Fibroblast of lung (primary cell): ENCODE measurements at regions not wholly inside any gene's neighbourhood (a gene's known extent, or its start where the extent isn't known, plus 50 kb on each side); places are given as distances from the start of the nearest gene placed in this dataset.

Experiments
- DNase-seq, 2 donors: peaks; one replicate each; pipeline versions ENCODE4 v3.0.0 to v3.0.0-alpha.2; 2010; ENCODE audit warnings: low read depth in 2 of 2
- H2AFZ ChIP-seq: 2 replicates; pipeline ENCODE4 v1.5.1; 2012; ENCODE audit warnings: low read length, control low read depth, inconsistent platforms
- H3K27ac ChIP-seq: 2 replicates; pipeline ENCODE4 v1.5.1; 2011; ENCODE audit warnings: low read length, control low read depth; ENCODE audit not compliant: insufficient read depth
- H3K27me3 ChIP-seq: 2 replicates; pipeline ENCODE4 v1.5.1; 2011; ENCODE audit warnings: mild to moderate bottlenecking, low read length; ENCODE audit not compliant: control insufficient read depth, insufficient read depth
- H3K36me3 ChIP-seq: 2 replicates; pipeline ENCODE4 v1.5.1; 2011; ENCODE audit warnings: low read length; ENCODE audit not compliant: control insufficient read depth, insufficient read depth
- H3K4me1 ChIP-seq: 2 replicates; pipeline ENCODE4 v1.5.1; 2011; ENCODE audit warnings: low read length; ENCODE audit not compliant: control insufficient read depth, insufficient read depth; ENCODE audit errors: extremely low read depth
- H3K4me2 ChIP-seq: 2 replicates; pipeline ENCODE4 v1.5.1; 2011; ENCODE audit warnings: low read length, control low read depth; ENCODE audit not compliant: insufficient read depth; ENCODE audit errors: extremely low read depth
- H3K4me3 ChIP-seq, 4 experiments: fragments of 200-600 bp in 1 of 4; sonication (generic) in 1 of 4; replicated peaks in 1 of 4; 2 replicates each; pipeline ENCODE4 v1.5.1; 2011 to 2016; ENCODE audit warnings: low read length in 4 of 4, low read depth in 3 of 4, mild to moderate bottlenecking in 3 of 4, control low read depth in 2 of 4, inconsistent platforms in 1 of 4, mixed read lengths in 1 of 4; ENCODE audit not compliant: insufficient read depth in 1 of 4; ENCODE audit errors: control extremely low read depth in 1 of 4
- H3K79me2 ChIP-seq: 2 replicates; pipeline ENCODE4 v1.5.1; 2012; ENCODE audit warnings: mild to moderate bottlenecking, low read length, inconsistent platforms; ENCODE audit not compliant: control insufficient read depth, insufficient read depth
- H3K9ac ChIP-seq: 2 replicates; pipeline ENCODE4 v1.5.1; 2011; ENCODE audit warnings: mild to moderate bottlenecking, low read length, control low read depth; ENCODE audit not compliant: insufficient read depth
- H3K9me3 ChIP-seq: 2 replicates; pipeline ENCODE4 v1.5.1; 2012; ENCODE audit warnings: low read depth, low read length; ENCODE audit not compliant: control insufficient read depth, insufficient read depth
- H4K20me1 ChIP-seq: 2 replicates; pipeline ENCODE4 v1.5.1; 2011; ENCODE audit warnings: low read length; ENCODE audit not compliant: control insufficient read depth, insufficient read depth; ENCODE audit errors: extremely low read depth
- EZH2 ChIP-seq: IDR thresholded peaks from 2 replicates; pipeline ENCODE4 v1.5.1; 2012; ENCODE audit warnings: low read length, control low read depth, mild to moderate bottlenecking; ENCODE audit errors: missing control alignments
- TF ChIP-seq, protein P1 (sequence below), 2 donors: IDR thresholded peaks in 1 of 2; conservative IDR thresholded peaks in 1 of 2; 1 replicate in 1 of 2; 2 replicates in 1 of 2; pipeline ENCODE4 v1.5.1; 2011 to 2012; ENCODE audit warnings: low read length in 2 of 2, control low read depth in 1 of 2, inconsistent platforms in 1 of 2, low read depth in 1 of 2, mild to moderate bottlenecking in 1 of 2

DNA sequence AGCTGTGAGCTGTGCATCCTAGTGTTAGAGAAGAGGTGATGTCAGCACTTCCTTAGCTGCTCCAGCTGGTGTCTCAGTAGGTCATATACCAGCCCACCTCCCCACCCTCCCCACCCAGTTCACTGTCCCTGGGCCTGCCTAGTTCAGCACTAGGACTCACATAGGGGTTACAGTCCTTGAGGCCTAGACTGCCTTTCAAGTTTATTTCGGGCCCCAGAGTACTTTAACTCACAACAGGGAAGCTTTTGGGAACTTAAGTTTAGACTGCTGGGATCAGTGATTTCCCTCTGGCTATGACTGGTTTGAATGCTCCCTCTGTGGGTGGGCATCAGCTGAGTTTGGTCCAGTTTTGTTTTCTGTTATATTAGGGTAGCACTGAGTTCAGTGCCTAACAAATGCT is 139.2 kb upstream of the MMS22L start:
- Histone ChIP-seq H3K4me1 (no peaks in the 10 kb centered on the region), H3K79me2 (no peaks in the 10 kb centered on the region), H3K9me3 (no peaks in the 10 kb centered on the region), H3K36me3 (no peaks in the 10 kb centered on the region), H2AFZ (no peak overlapping the region), H4K20me1 (no peaks in the 10 kb centered on the region), H3K9ac (no peak overlapping the region), H3K27me3 (no peaks in the 10 kb centered on the region), H3K4me3 (no peak overlapping the region), H3K27ac (no peak overlapping the region), H3K4me2 (no peak overlapping the region)
- no peak for DNase-seq
- no peak for TF ChIP-seq EZH2
- TF ChIP-seq, protein P1, sequence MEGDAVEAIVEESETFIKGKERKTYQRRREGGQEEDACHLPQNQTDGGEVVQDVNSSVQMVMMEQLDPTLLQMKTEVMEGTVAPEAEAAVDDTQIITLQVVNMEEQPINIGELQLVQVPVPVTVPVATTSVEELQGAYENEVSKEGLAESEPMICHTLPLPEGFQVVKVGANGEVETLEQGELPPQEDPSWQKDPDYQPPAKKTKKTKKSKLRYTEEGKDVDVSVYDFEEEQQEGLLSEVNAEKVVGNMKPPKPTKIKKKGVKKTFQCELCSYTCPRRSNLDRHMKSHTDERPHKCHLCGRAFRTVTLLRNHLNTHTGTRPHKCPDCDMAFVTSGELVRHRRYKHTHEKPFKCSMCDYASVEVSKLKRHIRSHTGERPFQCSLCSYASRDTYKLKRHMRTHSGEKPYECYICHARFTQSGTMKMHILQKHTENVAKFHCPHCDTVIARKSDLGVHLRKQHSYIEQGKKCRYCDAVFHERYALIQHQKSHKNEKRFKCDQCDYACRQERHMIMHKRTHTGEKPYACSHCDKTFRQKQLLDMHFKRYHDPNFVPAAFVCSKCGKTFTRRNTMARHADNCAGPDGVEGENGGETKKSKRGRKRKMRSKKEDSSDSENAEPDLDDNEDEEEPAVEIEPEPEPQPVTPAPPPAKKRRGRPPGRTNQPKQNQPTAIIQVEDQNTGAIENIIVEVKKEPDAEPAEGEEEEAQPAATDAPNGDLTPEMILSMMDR (conservative IDR thresholded peaks at IDR 0.05 in 1 of 2, IDR thresholded peaks at IDR 0.05 in 1 of 2; ENCODE audit: low read depth in 1 of 2, low read length in 2 of 2), result no peak

DNA sequence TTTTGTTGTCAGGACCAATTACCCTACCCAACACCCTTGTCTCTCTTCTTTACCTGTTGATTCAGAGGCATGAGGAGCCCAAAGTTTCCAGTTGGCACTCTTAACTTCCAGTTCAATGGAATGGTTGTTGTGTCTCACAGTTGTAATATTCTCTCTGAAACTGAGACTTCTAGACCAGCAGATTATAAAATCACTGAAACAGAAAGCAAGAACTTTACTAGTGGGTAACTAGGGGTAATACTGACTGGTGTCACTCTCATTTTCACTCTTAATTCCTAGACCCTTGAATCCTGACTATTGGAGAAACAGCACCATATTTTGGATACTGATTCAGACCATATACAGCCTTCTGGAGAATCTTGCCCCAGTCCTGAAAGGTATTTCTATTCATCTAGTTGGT is 140.2 kb upstream of the MMS22L start:
- H3K4me3 ChIP-seq, result no peak overlapping the region
- H3K4me2 ChIP-seq, result no peak overlapping the region
- no peak overlapping the region for H3K27ac ChIP-seq
- no peaks in the 10 kb centered on the region for H4K20me1 ChIP-seq
- no peaks in the 10 kb centered on the region for H3K9me3 ChIP-seq
- H2AFZ ChIP-seq, result no peak overlapping the region
- no peak for DNase-seq
- H3K27me3 ChIP-seq, result no peaks in the 10 kb centered on the region
- no peaks in the 10 kb centered on the region for H3K36me3 ChIP-seq
- no peak for TF ChIP-seq EZH2
- TF ChIP-seq, protein P1 (conservative IDR thresholded peaks at IDR 0.05 in 1 of 2, IDR thresholded peaks at IDR 0.05 in 1 of 2; ENCODE audit: low read depth in 1 of 2, low read length in 2 of 2), result no peak
- H3K4me1 ChIP-seq, result no peaks in the 10 kb centered on the region
- H3K9ac ChIP-seq, result no peak overlapping the region
- no peaks in the 10 kb centered on the region for H3K79me2 ChIP-seq

DNA sequence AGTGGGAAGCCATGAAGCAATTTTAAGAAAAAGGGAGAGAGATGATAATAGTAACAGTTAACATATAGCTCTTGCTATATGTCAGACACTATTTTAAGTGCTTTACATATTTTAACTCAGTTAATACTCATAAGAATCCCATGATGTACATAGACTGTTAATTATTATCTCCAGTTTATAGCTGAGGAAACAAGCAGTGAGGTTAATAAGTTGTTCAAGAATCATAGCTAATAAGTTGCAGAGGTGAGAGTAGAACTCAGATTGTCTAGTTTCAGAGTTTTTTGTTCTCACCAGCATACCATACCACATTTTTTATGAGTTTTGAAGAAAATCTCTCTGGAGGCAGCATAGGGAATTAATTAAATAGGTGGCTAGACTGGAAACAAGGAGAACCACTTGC is 144.6 kb upstream of the MMS22L start:
- Histone ChIP-seq H3K9ac (no peak overlapping the region), H3K4me2 (no peak overlapping the region), H3K79me2 (no peaks in the 10 kb centered on the region), H2AFZ (no peak overlapping the region), H3K4me3 (no peak overlapping the region), H3K27ac (no peak overlapping the region), H3K9me3 (no peaks in the 10 kb centered on the region), H4K20me1 (no peaks in the 10 kb centered on the region), H3K4me1 (no peaks in the 10 kb centered on the region), H3K27me3 (no peaks in the 10 kb centered on the region), H3K36me3 (no peaks in the 10 kb centered on the region)
- no peak for DNase-seq
- TF ChIP-seq, protein P1 (conservative IDR thresholded peaks at IDR 0.05 in 1 of 2, IDR thresholded peaks at IDR 0.05 in 1 of 2; ENCODE audit: low read depth in 1 of 2, low read length in 2 of 2), result no peak
- TF ChIP-seq EZH2, result no peak
